Adrenal gland (tissue), 5 donors: ENCODE measurements at regions not wholly inside any gene's neighbourhood (a gene's known extent, or its start where the extent isn't known, plus 50 kb on each side); places are given as distances from the start of the nearest gene placed in this dataset.

Experiments
- CTCF ChIP-seq, 6 experiments: fragments of 450-650 bp in 4 of 6; fragments of 200-600 bp in 2 of 6; sonication (generic) in 1 of 6; IDR thresholded peaks; 1 replicate in 5 of 6; 2 replicates in 1 of 6; pipeline versions ENCODE4 v1.5.1 to v1.8.0; 2016 to 2021; ENCODE audit warnings: antibody characterized with exemption in 6 of 6, mild to moderate bottlenecking in 2 of 6, moderate library complexity in 1 of 6
- POLR2A ChIP-seq, 2 donors: fragments of 450-650 bp; IDR thresholded peaks; one replicate each; pipeline ENCODE4 v1.6.1; 2017; ENCODE audit warnings: antibody characterized with exemption in 2 of 2, mild to moderate bottlenecking in 2 of 2, moderate library complexity in 1 of 2
- donor health status: DM: no; HTN: no; CAD: no.

GRCh38 chr3:165505657-165506056 is 309.5 kb upstream of the SLITRK3 start:
- TF ChIP-seq CTCF (IDR thresholded peaks at IDR 0.05) = no peak
- TF ChIP-seq POLR2A (IDR thresholded peaks at IDR 0.05) = no peak
